Upper lobe of right lung (tissue), 1 donor: ENCODE measurements at regions not wholly inside any gene's neighbourhood (a gene's known extent, or its start where the extent isn't known, plus 50 kb on each side); places are given as distances from the start of the nearest gene placed in this dataset.
A peak's percentile ranks its signal among the peaks of the same experiment; 100 is the strongest.

ENCODE experiments used
- ATAC-seq: fragments of 200-7000 bp; cut with Tn5 transposase; one replicate; pipeline ENCODE4 v1.9.1; 2020; ENCODE audit warnings: mild to moderate bottlenecking, moderate library complexity
- DNase-seq: peaks from one replicate; pipeline ENCODE4 v3.0.0-alpha.2; 2020
- H3K27ac ChIP-seq: fragments of 200-600 bp; one replicate; pipeline ENCODE4 v1.8.0; 2022
- H3K27me3 ChIP-seq: fragments of 200-600 bp; one replicate; pipeline ENCODE4 v1.8.0; 2022; ENCODE audit warnings: mild to moderate bottlenecking
- H3K36me3 ChIP-seq: fragments of 200-600 bp; one replicate; pipeline ENCODE4 v1.8.0; 2022
- H3K4me1 ChIP-seq: fragments of 200-600 bp; one replicate; pipeline ENCODE4 v1.8.0; 2022
- H3K4me3 ChIP-seq: fragments of 200-600 bp; one replicate; pipeline ENCODE4 v1.8.0; 2022; ENCODE audit warnings: mild to moderate bottlenecking
- H3K9me3 ChIP-seq: fragments of 200-600 bp; one replicate; pipeline ENCODE4 v1.8.0; 2022
- intact Hi-C: fragments of 100-400 bp; cut with DNase I; formaldehyde crosslinking; loops from one replicate; pipeline ENCODE4 v1.11.0; 2022
- TF ChIP-seq, protein P1 (sequence below): fragments of 200-600 bp; IDR thresholded peaks from one replicate; pipeline ENCODE4 v1.8.0; 2022; ENCODE audit warnings: antibody characterized with exemption
- donor health status: DM: no; HTN: yes; CAD: no; lungs with severe emphysema.

DNA sequence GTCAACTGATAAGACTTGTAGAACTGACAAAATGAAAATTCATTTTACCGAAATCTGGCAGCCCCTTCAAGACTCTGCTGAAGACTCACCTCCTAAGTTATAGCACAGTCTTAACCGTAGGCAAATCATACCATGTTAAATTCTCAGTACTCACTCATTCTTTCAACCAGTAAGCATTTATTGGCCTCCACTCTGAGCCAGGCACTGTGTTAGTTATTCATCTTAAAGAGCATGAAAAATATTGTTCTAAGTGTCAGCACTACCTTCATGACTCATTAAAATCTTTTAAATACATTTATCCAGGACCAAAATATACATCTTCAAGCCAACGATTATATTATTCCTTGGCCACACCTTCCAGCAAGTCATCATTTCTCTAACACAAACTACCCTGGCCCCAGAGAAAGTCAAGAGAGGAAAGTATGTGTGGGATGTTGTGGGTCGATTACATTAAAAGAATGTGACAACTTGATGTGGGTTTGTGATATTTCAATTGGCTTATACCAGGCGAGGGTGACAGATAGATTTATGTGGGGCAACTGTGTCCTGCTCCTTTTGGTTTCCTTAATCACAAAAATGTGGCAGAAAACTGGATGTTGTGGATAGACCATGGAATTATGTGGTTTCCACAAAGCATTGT, 55.0 kb downstream of the TMEM30B start:
- Histone ChIP-seq H3K27me3 (peaks cover 12% of the 10 kb centered on the region), H3K9me3 (no peaks in the 10 kb centered on the region), H3K36me3 (no peaks in the 10 kb centered on the region), H3K27ac (no peak overlapping the region), H3K4me3 (no peak overlapping the region), H3K4me1 (no peaks in the 10 kb centered on the region)
- intact Hi-C loops, result no loop called here
- TF ChIP-seq, protein P1, sequence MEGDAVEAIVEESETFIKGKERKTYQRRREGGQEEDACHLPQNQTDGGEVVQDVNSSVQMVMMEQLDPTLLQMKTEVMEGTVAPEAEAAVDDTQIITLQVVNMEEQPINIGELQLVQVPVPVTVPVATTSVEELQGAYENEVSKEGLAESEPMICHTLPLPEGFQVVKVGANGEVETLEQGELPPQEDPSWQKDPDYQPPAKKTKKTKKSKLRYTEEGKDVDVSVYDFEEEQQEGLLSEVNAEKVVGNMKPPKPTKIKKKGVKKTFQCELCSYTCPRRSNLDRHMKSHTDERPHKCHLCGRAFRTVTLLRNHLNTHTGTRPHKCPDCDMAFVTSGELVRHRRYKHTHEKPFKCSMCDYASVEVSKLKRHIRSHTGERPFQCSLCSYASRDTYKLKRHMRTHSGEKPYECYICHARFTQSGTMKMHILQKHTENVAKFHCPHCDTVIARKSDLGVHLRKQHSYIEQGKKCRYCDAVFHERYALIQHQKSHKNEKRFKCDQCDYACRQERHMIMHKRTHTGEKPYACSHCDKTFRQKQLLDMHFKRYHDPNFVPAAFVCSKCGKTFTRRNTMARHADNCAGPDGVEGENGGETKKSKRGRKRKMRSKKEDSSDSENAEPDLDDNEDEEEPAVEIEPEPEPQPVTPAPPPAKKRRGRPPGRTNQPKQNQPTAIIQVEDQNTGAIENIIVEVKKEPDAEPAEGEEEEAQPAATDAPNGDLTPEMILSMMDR, result no peak
- ATAC-seq (no peak), DNase-seq (no peak)

DNA sequence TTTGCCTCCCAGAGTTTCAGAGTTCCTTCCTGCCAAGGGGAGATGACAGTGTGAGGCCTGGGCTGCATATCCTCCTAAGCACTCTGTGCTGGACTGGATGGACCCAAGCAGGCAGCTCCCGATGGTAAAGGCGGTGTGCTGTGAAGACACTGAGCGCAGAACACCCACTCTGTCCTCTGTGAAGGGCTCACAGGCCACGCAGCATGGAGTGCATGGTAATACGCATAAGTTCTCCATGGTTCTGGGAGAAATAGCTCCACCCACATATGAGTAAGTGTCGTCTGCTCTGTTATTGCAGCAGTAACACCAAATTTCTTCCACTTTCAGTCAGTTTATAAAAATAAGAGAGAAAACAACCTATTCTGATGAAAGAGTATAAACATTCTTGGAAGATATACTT, 55.8 kb downstream of the TMEM30B start:
- DNase-seq (peak; percentile 61), ATAC-seq (peak; percentile 79)
- Histone ChIP-seq H3K4me1 (no peaks in the 10 kb centered on the region), H3K9me3 (no peaks in the 10 kb centered on the region), H3K4me3 (no peak overlapping the region), H3K27me3 (peaks cover 17% of the 10 kb centered on the region), H3K36me3 (no peaks in the 10 kb centered on the region), H3K27ac (no peak overlapping the region)
- TF ChIP-seq, protein P1, result no peak
- intact Hi-C loops, result no loop called here

DNA sequence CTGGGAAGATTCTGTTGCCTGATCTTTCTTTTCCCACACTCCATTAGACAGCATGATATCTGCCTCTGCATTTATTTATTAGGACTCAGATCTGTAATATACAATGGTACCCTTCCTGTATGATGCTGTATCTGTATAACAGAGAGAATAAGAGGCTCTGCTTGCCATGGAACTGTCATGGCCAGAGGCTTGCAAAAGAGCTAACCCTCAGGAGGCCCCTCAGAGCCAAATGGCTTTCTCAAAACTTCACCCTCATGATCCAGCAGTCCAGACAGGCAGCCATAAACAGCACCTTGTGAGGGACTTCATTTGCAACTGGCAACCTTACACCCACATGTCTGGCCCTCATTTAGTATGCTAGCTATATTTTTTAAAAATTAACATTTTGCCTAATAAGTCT, 57.6 kb downstream of the TMEM30B start:
- Histone ChIP-seq H3K27ac (no peak overlapping the region), H3K4me1 (no peaks in the 10 kb centered on the region), H3K27me3 (peaks cover 17% of the 10 kb centered on the region), H3K9me3 (no peaks in the 10 kb centered on the region), H3K36me3 (no peaks in the 10 kb centered on the region), H3K4me3 (no peak overlapping the region)
- ATAC-seq, result no peak
- intact Hi-C loops, result no loop called here
- DNase-seq, result no peak
- TF ChIP-seq, protein P1, result no peak

GRCh38 chr14:61222388-61222787, 58.8 kb downstream of the TMEM30B start:
- intact Hi-C loops, result no loop called here
- TF ChIP-seq, protein P1, result no peak
- H3K4me3 ChIP-seq, result no peak overlapping the region
- no peak for DNase-seq
- H3K27ac ChIP-seq, result no peak overlapping the region
- H3K9me3 ChIP-seq, result no peaks in the 10 kb centered on the region
- H3K4me1 ChIP-seq, result no peaks in the 10 kb centered on the region
- no peak for ATAC-seq
- peaks cover 17% of the 10 kb centered on the region for H3K27me3 ChIP-seq
- H3K36me3 ChIP-seq, result no peaks in the 10 kb centered on the region

- Histone ChIP-seq H3K27me3 (peaks cover 17% of the 10 kb centered on the region), H3K4me3 (no peak overlapping the region), H3K27ac (no peak overlapping the region), H3K9me3 (no peaks in the 10 kb centered on the region), H3K4me1 (no peaks in the 10 kb centered on the region), H3K36me3 (no peaks in the 10 kb centered on the region)
- no peak for ATAC-seq
- intact Hi-C loops, result no loop called here
- DNase-seq, result no peak
- TF ChIP-seq, protein P1, result no peak
These were observed 59.2 kb downstream of the TMEM30B start for GRCh38 chr14:61221906-61222305.

GRCh38 chr14:61219673-61220072, 61.5 kb downstream of the TMEM30B start:
- peaks cover 17% of the 10 kb centered on the region for H3K27me3 ChIP-seq
- H3K9me3 ChIP-seq, result no peaks in the 10 kb centered on the region
- H3K4me3 ChIP-seq, result no peak overlapping the region
- intact Hi-C loops, result no loop called here
- no peak overlapping the region for H3K27ac ChIP-seq
- DNase-seq (no peak), ATAC-seq (no peak)
- TF ChIP-seq, protein P1, result no peak
- no peaks in the 10 kb centered on the region for H3K36me3 ChIP-seq
- no peaks in the 10 kb centered on the region for H3K4me1 ChIP-seq
